IMR-90 (cell line): ENCODE measurements at regions not wholly inside any gene's neighbourhood (a gene's known extent, or its start where the extent isn't known, plus 50 kb on each side); places are given as distances from the start of the nearest gene placed in this dataset.
"Not testable (repeated sequence)": the region's sequence is repeated elsewhere in the genome, so short reads cannot be mapped to it uniquely, and the experiment has no call there.

Experiments
- ATAC-seq: fragments of 200-7000 bp; cut with Tn5 transposase; 2 replicates; pipeline ENCODE4 v1.9.1; 2020; ENCODE audit warnings: low read depth, mild to moderate bottlenecking, moderate library complexity
- BruUV-seq: library from RNA; stranded (reverse); fragments of 400-500 nt; replicated peaks from 2 replicates; lab custom pipeline; 2021; lab: Mats Ljungman, UMichigan
- CTCF ChIA-PET: fragments of 300-600 bp; formaldehyde crosslinking; extraction: SDS; loops from one replicate; lab custom pipeline; 2021; ENCODE audit warnings: antibody characterized with exemption; lab: Yijun Ruan, JAX
- POLR2A ChIA-PET: fragments of 300-600 bp; sonication (Branson Sonifier 250); formaldehyde crosslinking; loops from one replicate; lab custom pipeline; 2022; ENCODE audit warnings: antibody characterized with exemption; ENCODE audit not compliant: unreplicated experiment; lab: Charles Lee
- DNase-seq: peaks from one replicate; pipeline ENCODE4 v3.0.0; 2013
- H2AFZ ChIP-seq: replicated peaks from 2 replicates; pipeline ENCODE3; 2013; ENCODE audit warnings: low read length, mild to moderate bottlenecking; ENCODE audit not compliant: poor library complexity
- H2AK5ac ChIP-seq: 2 replicates; pipeline ENCODE4 v1.6.1; 2013; ENCODE audit warnings: low read depth, low read length, inconsistent platforms
- H2AK9ac ChIP-seq: replicated peaks from 2 replicates; pipeline ENCODE3; 2013; ENCODE audit warnings: mild to moderate bottlenecking, low read depth, low read length, moderate library complexity; ENCODE audit not compliant: poor library complexity
- H2BK120ac ChIP-seq: 2 replicates; pipeline ENCODE4 v1.6.1; 2013; ENCODE audit warnings: low read depth, low read length, inconsistent platforms
- H2BK15ac ChIP-seq: 3 replicates; pipeline ENCODE4 v1.6.1; 2013; ENCODE audit warnings: low read depth, low read length, inconsistent platforms
- H2BK20ac ChIP-seq: 2 replicates; pipeline ENCODE4 v1.6.1; 2013; ENCODE audit warnings: low read depth, mild to moderate bottlenecking, inconsistent platforms, low read length, moderate library complexity
- H2BK5ac ChIP-seq: 2 replicates; pipeline ENCODE4 v1.6.1; 2013; ENCODE audit warnings: mild to moderate bottlenecking, low read depth, low read length, inconsistent platforms; ENCODE audit not compliant: poor library complexity, severe bottlenecking
- H3K14ac ChIP-seq: replicated peaks from 2 replicates; pipeline ENCODE4 v1.6.1; 2013; ENCODE audit warnings: low read depth, low read length, inconsistent platforms
- H3K18ac ChIP-seq: 2 replicates; pipeline ENCODE4 v1.6.1; 2013; ENCODE audit warnings: low read depth, low read length, control low read depth
- H3K23ac ChIP-seq: 2 replicates; pipeline ENCODE4 v1.6.1; 2013; ENCODE audit warnings: low read depth, low read length, inconsistent platforms
- H3K27ac ChIP-seq: 2 replicates; pipeline ENCODE4 v1.5.1; 2013; ENCODE audit warnings: mild to moderate bottlenecking, control low read depth, low read length; ENCODE audit not compliant: insufficient read depth
- H3K27me3 ChIP-seq: 2 replicates; pipeline ENCODE4 v1.6.1; 2013; ENCODE audit warnings: low read length; ENCODE audit not compliant: control insufficient read depth, insufficient read depth
- H3K36me3 ChIP-seq: 2 replicates; pipeline ENCODE4 v1.6.1; 2013; ENCODE audit warnings: low read length, mixed read lengths; ENCODE audit not compliant: control insufficient read depth, insufficient read depth
- H3K4ac ChIP-seq: 2 replicates; pipeline ENCODE4 v1.6.1; 2013; ENCODE audit warnings: low read depth, low read length, inconsistent platforms
- H3K4me1 ChIP-seq: 2 replicates; pipeline ENCODE4 v1.6.1; 2013; ENCODE audit warnings: low read length, mixed read lengths; ENCODE audit not compliant: control insufficient read depth, insufficient read depth
- H3K4me2 ChIP-seq: 2 replicates; pipeline ENCODE4 v1.6.1; 2013; ENCODE audit warnings: low read depth, mild to moderate bottlenecking, control low read depth, low read length, moderate library complexity
- H3K4me3 ChIP-seq: 2 replicates; pipeline ENCODE4 v1.5.1; 2013; ENCODE audit warnings: low read depth, mild to moderate bottlenecking, control low read depth, low read length, moderate library complexity; ENCODE audit not compliant: insufficient read depth
- H3K56ac ChIP-seq: 2 replicates; pipeline ENCODE4 v1.6.1; 2013; ENCODE audit warnings: low read length, inconsistent platforms; ENCODE audit not compliant: insufficient read depth; ENCODE audit errors: extremely low read depth
- H3K79me1 ChIP-seq, 2 experiments: 2 replicates each; pipeline ENCODE4 v1.6.1; 2013; ENCODE audit warnings: low read length in 2 of 2, inconsistent platforms in 1 of 2, low read depth in 1 of 2
- H3K9ac ChIP-seq: 2 replicates; pipeline ENCODE4 v1.6.1; 2013; ENCODE audit warnings: low read depth, low read length, control low read depth
- H3K9me1 ChIP-seq: 2 replicates; pipeline ENCODE4 v1.6.1; 2013; ENCODE audit warnings: low read length, inconsistent platforms; ENCODE audit not compliant: insufficient read depth
- H3K9me3 ChIP-seq: 2 replicates; pipeline ENCODE4 v1.6.1; 2013; ENCODE audit warnings: low read length; ENCODE audit not compliant: control insufficient read depth, insufficient read depth
- H4K20me1 ChIP-seq: 2 replicates; pipeline ENCODE4 v1.6.1; 2013; ENCODE audit warnings: low read length, inconsistent platforms; ENCODE audit not compliant: insufficient read depth
- H4K5ac ChIP-seq: 2 replicates; pipeline ENCODE4 v1.6.1; 2013; ENCODE audit warnings: mild to moderate bottlenecking, low read depth, low read length, control low read depth
- H4K8ac ChIP-seq, 2 experiments: 2 replicates each; pipeline ENCODE4 v1.6.1; 2013; ENCODE audit warnings: low read depth in 2 of 2, low read length in 2 of 2, control low read depth in 1 of 2, inconsistent platforms in 1 of 2
- H4K91ac ChIP-seq: 2 replicates; pipeline ENCODE4 v1.6.1; 2013; ENCODE audit warnings: low read depth, low read length, inconsistent platforms; ENCODE audit not compliant: insufficient read depth
- WGBS, 2 experiments: methylation state at CpG; one replicate each; pipeline versions ENCODE4 v1.1.5 to v1.1.7; 2013; ENCODE audit warnings: missing lambda C conversion rate in 2 of 2; ENCODE audit not compliant: insufficient read length in 1 of 2; ENCODE audit errors: extremely low coverage in 2 of 2; 5-methylcytosine and 5-hydroxymethylcytosine counted together
- dilution Hi-C: fragments of 300-500 bp; cut with HindIII; formaldehyde crosslinking; loops from one replicate; pipeline ENCODE4 v1.14.3; 2018; ENCODE audit warnings: low sequenced_read_pairs; ENCODE audit not compliant: unreplicated experiment
- in situ Hi-C: fragments of 300-500 bp; cut with MboI; formaldehyde crosslinking; loops from 3 replicates; pipeline ENCODE4 v1.14.3; 2019; ENCODE audit warnings: low sequenced_read_pairs, inconsistent platforms, mixed read lengths
- intact Hi-C: fragments of 100-400 bp; cut with micrococcal nuclease; formaldehyde crosslinking; loops from 2 replicates; pipeline ENCODE4 v1.10.0; 2022

DNA sequence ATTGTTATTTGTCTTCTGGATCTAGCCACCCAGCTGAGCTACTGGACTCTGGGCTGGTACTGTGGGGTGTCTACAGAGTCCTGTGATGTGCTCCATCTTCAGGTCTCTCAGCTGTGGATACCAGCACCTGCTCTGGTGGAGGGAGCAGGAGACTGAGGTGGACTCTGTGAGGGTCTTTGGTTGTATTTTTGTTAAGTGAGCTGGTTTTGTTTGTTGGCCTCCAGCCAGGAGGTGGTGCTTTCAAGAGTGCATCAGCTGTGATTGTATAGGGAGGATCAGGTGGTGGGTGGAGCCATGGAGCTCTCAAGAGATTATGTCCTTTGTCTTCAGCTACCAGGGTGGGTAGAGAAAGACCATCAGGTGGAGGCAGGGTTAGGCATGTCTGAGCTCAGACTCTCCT is 56.8 kb upstream of the ARHGEF7 start:
- H3K9me3 ChIP-seq, H2BK120ac ChIP-seq, H3K18ac ChIP-seq, H3K79me1 ChIP-seq, H2BK20ac ChIP-seq, ATAC-seq, H3K27me3 ChIP-seq, H2AK5ac ChIP-seq, CTCF ChIA-PET, DNase-seq, H3K4me1 ChIP-seq, H3K36me3 ChIP-seq, H3K27ac ChIP-seq, intact Hi-C loops, H2AFZ ChIP-seq, H3K4me3 ChIP-seq, H3K9me1 ChIP-seq, H3K23ac ChIP-seq, H3K9ac ChIP-seq, H2BK15ac ChIP-seq, dilution Hi-C loops, H2AK9ac ChIP-seq, BruUV-seq, H3K4ac ChIP-seq, H4K91ac ChIP-seq, H4K20me1 ChIP-seq, H3K4me2 ChIP-seq, H3K14ac ChIP-seq, POLR2A ChIA-PET, H4K8ac ChIP-seq, H3K56ac ChIP-seq, H2BK5ac ChIP-seq, H4K5ac ChIP-seq: not testable (repeated sequence)
- in situ Hi-C loops, result loop anchor here (10.0 kb wide), 1 partner anchor 114 kb away; no protein-coding TSS in a partner anchor

DNA sequence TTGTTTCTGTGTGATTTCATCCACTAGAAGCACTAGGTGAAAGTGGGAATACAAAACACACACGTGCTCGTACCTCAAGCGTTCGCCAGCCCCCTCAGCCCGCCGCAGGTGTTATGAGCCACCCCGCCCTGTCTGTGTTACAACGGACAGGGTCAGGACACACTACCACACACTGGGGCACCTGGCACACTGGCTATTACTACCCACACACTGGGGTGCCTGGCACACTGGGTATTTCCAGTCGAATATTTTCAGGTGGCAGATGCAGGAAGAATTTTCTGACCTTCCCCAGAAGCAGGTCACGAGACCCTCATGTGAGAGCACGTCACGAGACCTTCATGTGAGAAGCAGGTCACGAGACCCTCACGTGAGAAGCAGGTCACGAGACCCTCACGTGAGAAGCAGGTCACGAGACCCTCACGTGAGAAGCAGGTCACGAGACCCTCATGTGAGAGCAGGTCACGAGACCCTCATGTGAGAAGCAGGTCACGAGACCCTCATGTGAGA is 63.3 kb upstream of the ARHGEF7 start:
- CTCF ChIA-PET, H3K27ac ChIP-seq, H3K56ac ChIP-seq, H4K20me1 ChIP-seq, H3K27me3 ChIP-seq, ATAC-seq, H3K4ac ChIP-seq, H3K36me3 ChIP-seq, H2AK9ac ChIP-seq, BruUV-seq, H3K4me3 ChIP-seq, H4K5ac ChIP-seq, H3K4me1 ChIP-seq, H3K9me1 ChIP-seq, DNase-seq, H3K4me2 ChIP-seq, H4K8ac ChIP-seq, H3K18ac ChIP-seq, H3K79me1 ChIP-seq, H3K14ac ChIP-seq, H2AFZ ChIP-seq, H3K9ac ChIP-seq, dilution Hi-C loops, H4K91ac ChIP-seq, H2BK15ac ChIP-seq, H2BK20ac ChIP-seq, H2BK120ac ChIP-seq, POLR2A ChIA-PET, H2AK5ac ChIP-seq, H3K23ac ChIP-seq, H2BK5ac ChIP-seq, H3K9me3 ChIP-seq: not testable (repeated sequence)
- intact Hi-C loops, result loop anchor here (5.0 kb wide), 3 partner anchors 179 to 459 kb away; no protein-coding TSS in a partner anchor
- WGBS, 2 experiments, result 87% methylated on average over 3 of the region's 21 CpGs; no CpG with 5 or more reads in 1 of the 2 experiments
- in situ Hi-C loops, result loop anchor here (10.0 kb wide), 1 partner anchor 107 kb away; no protein-coding TSS in a partner anchor
